Effector memory CD4-positive, alpha-beta T cell (primary cell): ENCODE measurements at regions not wholly inside any gene's neighbourhood (a gene's known extent, or its start where the extent isn't known, plus 50 kb on each side); places are given as distances from the start of the nearest gene placed in this dataset.
"Not testable (repeated sequence)": the region's sequence is repeated elsewhere in the genome, so short reads cannot be mapped to it uniquely, and the experiment has no call there.

ENCODE experiments used
- DNase-seq, 3 donors: peaks; one replicate each; pipeline ENCODE4 v3.0.0-alpha.2; 2020
- H3K27ac ChIP-seq: 2 replicates; pipeline ENCODE4 v1.7.0; 2013; ENCODE audit warnings: mild to moderate bottlenecking, low read length, moderate library complexity; ENCODE audit not compliant: insufficient read depth, poor library complexity, severe bottlenecking
- H3K27me3 ChIP-seq: replicated peaks from 2 replicates; pipeline ENCODE4 v1.7.0; 2013; ENCODE audit warnings: mild to moderate bottlenecking, low read length; ENCODE audit not compliant: insufficient read depth, control insufficient read depth, poor library complexity, severe bottlenecking
- H3K36me3 ChIP-seq: 2 replicates; pipeline ENCODE4 v1.7.0; 2013; ENCODE audit warnings: mild to moderate bottlenecking, low read length, moderate library complexity; ENCODE audit not compliant: control insufficient read depth, insufficient read depth
- H3K4me1 ChIP-seq: 2 replicates; pipeline ENCODE4 v1.7.0; 2013; ENCODE audit warnings: low read length, mild to moderate bottlenecking; ENCODE audit not compliant: control insufficient read depth, insufficient read depth, poor library complexity, severe bottlenecking
- H3K4me3 ChIP-seq: 2 replicates; pipeline ENCODE4 v1.7.0; 2013; ENCODE audit warnings: low read length, low read depth, mild to moderate bottlenecking; ENCODE audit not compliant: insufficient read depth, poor library complexity, severe bottlenecking
- H3K9me3 ChIP-seq: 2 replicates; pipeline ENCODE4 v1.7.0; 2013; ENCODE audit warnings: mild to moderate bottlenecking, low read length, moderate library complexity; ENCODE audit not compliant: control insufficient read depth

DNA sequence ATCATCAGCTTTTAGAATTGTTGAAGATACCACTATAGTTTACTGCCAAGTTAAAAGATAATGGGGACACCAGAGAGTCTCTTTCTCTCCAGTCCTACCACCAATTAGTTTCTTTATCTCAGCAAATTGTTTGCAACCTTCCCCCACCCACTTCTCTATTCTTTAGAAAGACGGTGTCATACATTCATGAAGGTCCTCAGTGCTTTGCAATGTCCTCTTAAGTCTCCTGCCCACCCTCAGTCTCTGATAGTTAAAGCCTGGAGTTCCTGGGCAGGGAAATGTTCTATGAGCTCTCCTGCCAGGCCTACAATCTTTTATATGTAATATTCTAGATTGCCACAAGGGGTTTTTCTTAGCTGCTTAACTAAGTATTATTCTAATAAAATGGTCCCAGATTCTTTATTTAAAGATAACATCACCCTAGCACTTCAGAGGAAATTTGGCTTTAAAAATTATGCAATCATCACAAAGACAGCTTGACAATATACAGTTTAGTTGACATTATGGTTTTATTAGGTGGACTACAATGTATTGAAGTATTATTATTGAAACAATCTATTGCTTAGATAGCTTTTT lies 509.2 kb downstream of the CSNK1G3 start:
- Histone ChIP-seq H3K27ac (no peak overlapping the region), H3K4me1 (no peaks in the 10 kb centered on the region), H3K27me3 (no peaks in the 10 kb centered on the region), H3K4me3 (no peak overlapping the region), H3K36me3 (no peaks in the 10 kb centered on the region), H3K9me3 (no peaks in the 10 kb centered on the region)
- DNase-seq, result no peak

DNA sequence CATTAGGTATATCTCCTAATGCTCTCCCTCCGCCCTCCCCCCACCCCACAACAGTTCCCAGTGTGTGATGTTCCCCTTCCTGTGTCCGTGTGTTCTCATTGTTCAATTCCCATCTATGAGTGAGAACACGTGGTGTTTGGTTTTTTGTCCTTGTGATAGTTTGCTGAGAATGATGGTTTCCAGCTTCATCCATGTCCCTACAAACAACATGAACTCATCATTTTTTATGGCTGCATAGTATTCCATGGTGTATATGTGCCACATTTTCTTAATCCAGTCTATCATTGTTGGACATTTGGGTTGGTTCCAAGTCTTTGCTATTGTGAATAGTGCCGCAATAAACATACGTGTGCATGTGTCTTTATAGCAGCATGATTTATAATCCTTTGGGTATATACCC lies 505.3 kb downstream of the CSNK1G3 start:
- H3K27me3 ChIP-seq, DNase-seq, H3K4me3 ChIP-seq, H3K4me1 ChIP-seq, H3K36me3 ChIP-seq, H3K9me3 ChIP-seq, H3K27ac ChIP-seq: not testable (repeated sequence)

DNA sequence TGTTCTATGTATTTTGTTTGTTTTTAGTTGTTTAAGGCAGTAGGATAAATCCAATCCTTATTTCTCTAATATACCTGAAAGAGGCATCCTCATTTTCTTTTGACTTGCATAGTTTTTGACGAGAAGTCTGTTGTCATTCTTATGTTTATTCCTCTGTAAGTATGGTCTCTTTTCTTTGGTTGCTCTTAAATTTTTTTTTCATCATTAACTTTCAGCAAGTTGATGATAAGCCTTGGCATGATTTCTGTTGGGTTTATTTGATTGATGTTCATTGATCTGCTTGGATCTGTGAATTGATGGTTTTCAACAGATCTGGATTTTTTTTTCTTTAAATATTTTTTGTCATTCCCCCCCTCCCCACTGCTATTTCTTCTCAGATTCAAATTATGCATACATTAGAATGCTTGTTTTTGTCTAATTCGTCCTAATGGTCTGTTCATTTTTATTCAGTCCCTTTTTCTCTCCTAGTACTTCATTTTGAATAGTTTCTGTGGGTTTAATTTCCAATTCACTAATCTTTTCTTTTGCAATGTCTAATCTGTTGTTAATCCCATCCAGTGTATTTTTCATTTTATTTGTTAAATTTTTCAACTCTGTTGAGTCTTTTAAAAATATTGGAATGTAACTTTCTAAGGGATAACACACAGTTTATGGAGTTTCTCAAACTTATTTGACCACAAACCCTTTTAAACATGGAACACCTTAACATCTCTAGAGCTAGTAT lies 495.9 kb downstream of the CSNK1G3 start:
- no peaks in the 10 kb centered on the region for H3K36me3 ChIP-seq
- no peaks in the 10 kb centered on the region for H3K9me3 ChIP-seq
- no peak overlapping the region for H3K4me3 ChIP-seq
- DNase-seq, result no peak
- H3K4me1 ChIP-seq, result no peaks in the 10 kb centered on the region
- no peaks in the 10 kb centered on the region for H3K27me3 ChIP-seq
- H3K27ac ChIP-seq, result no peak overlapping the region

DNA sequence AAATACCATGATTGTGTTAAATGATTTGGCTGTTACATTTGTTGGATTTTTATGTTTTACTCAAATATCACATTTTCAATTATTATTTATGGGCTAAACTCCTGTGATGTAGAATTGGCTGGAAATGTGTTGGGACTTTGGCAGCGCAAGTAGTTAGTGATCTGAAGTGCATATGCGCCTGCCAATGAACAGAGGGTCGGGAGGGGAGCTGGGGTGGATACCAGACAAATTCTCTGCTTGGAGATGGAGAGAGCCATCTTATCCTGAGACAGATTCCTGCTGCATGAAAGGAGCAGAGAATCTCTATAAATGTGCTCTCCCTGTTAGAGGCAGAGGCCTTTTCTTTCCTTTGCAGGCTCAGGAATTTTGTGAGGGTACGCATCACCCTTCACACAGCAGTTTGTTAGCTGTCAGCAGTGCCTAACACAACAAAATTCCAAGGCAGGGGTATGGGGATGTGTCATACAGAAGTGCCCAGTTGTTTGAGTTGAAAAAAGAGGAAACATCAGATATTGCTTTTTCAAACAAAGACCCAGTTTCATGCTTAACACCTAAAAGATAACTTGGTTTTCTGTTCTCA lies 489.1 kb downstream of the CSNK1G3 start:
- Histone ChIP-seq H3K27ac (no peak overlapping the region), H3K4me1 (no peaks in the 10 kb centered on the region), H3K36me3 (no peaks in the 10 kb centered on the region), H3K27me3 (no peaks in the 10 kb centered on the region), H3K9me3 (no peaks in the 10 kb centered on the region), H3K4me3 (no peak overlapping the region)
- DNase-seq, result no peak

DNA sequence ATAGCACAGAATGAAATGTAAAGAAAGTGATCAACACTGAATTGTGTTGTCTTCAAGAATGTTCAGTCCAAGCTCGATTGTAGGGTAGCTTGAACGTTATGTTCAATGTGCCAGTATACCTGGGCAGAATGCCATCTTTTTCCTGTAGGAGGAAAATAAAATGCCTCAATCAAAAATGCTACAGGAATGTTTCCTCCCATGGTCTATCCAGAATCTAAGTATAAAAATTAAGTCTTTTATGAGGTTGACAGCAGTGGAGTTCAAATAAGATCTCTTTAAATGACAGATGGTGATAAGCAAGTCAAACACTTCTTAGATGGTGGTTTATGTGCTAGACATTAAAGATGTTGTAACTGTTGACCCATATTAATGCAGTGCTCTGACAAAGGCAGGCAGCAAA lies 488.6 kb downstream of the CSNK1G3 start:
- Histone ChIP-seq H3K27me3 (no peaks in the 10 kb centered on the region), H3K4me1 (no peaks in the 10 kb centered on the region), H3K27ac (no peak overlapping the region), H3K9me3 (no peaks in the 10 kb centered on the region), H3K36me3 (no peaks in the 10 kb centered on the region), H3K4me3 (no peak overlapping the region)
- DNase-seq, result no peak

DNA sequence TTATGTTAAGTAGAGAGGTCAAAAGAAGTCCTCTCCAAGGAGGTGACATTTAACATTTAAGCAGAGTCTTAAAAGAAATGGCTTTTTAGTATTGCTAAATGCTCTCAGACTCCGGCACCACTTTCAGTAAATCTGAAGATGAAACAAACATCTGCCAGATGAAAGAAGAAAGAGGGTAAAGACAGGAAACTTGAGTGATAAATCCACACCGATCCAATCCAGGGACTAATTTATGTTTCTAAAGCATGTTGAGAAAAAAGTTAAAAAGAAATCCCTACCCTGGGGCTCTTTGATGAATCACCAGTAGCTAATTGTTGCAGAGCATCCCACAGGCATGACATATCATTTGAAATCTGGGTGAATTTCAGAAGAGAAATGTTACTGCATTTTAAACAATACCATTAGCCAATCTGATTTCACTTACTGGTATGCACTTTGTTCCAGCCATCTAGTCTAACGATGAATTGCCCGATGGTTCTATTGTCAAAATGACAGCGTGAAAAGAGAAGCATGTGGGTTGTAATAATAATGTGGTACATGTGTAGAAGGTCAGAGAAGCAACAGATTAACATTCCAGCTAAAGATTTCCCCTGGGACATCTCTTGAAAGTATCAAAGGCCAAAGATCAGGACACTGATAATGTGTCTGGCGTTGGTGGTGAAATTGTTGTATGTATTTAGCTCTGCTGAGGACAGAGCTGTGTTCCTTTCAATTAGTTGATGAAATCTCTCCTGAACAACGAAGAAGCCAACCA lies 485.7 kb downstream of the CSNK1G3 start:
- Histone ChIP-seq H3K9me3 (no peaks in the 10 kb centered on the region), H3K27me3 (no peaks in the 10 kb centered on the region), H3K27ac (no peak overlapping the region), H3K36me3 (no peaks in the 10 kb centered on the region), H3K4me3 (no peak overlapping the region), H3K4me1 (no peaks in the 10 kb centered on the region)
- DNase-seq, result no peak

DNA sequence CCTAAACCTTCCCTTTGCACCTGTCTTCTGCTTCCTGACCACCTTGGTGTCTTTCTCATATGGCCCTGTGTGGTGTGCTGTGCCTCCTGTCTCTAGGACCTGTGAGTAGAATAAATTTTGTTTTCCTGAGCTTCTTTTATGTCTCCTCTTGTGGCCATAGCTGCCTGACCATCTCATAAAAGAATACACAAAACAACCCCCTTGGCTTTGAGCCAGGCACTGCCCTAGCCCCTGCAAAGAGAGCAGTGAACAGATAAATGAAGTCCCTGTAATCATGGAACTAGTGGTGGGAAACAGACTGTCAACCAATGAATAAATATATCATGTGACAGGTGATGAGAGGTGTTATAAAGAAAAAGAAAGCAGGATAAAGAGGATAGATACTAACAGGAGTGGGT lies 485.1 kb downstream of the CSNK1G3 start:
- no peak for DNase-seq
- Histone ChIP-seq H3K4me1 (no peaks in the 10 kb centered on the region), H3K27me3 (no peaks in the 10 kb centered on the region), H3K9me3 (no peaks in the 10 kb centered on the region), H3K36me3 (no peaks in the 10 kb centered on the region), H3K27ac (no peak overlapping the region), H3K4me3 (no peak overlapping the region)

DNA sequence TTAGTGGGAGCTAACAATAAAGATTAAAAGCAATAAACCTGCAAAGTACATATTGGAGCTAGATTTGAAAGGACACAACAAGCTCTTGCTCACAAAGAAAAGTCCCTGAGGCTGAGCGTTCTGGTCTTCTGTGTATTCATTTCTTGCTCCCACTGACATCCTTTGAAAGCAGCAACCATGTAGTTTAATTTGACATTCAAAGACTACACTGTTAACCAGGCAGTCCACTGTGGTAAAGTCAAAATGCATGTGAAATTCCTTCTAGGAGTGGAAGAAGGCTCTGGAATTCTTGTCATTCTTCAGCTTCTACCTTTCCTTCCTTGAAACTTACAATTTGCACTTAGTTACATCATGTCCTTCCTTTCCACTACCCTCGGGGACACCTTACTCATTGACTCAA lies 480.7 kb downstream of the CSNK1G3 start:
- no peak for DNase-seq
- Histone ChIP-seq H3K9me3 (no peaks in the 10 kb centered on the region), H3K36me3 (no peaks in the 10 kb centered on the region)

DNA sequence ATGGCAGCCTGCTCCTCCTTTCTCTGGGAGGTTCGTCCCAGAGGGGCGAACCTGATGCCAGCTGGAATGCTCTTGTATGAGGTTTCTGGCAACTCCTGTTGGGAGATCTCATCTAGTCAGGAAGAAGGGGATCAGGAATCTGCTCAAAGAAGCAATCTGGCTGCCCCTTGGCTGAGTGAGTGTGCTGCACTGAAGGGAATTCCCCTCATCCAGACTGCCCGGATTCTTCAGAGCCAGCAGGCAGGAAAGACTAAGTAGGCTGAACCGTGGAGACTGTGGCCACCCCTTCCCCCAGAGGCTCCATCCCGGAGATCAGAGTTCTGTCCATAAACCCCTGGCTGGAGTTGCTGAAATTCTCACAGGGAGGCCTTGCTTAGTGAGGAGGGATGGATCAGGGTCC lies 476.0 kb downstream of the CSNK1G3 start:
- DNase-seq, result no peak
- Histone ChIP-seq H3K27me3 (no peaks in the 10 kb centered on the region), H3K36me3 (no peaks in the 10 kb centered on the region)

More for the DNA sequence above, 480.7 kb downstream of the CSNK1G3 start:
- Histone ChIP-seq H3K27ac (no peak overlapping the region), H3K27me3 (no peaks in the 10 kb centered on the region), H3K4me3 (no peak overlapping the region), H3K4me1 (no peaks in the 10 kb centered on the region)

More for the DNA sequence above, 476.0 kb downstream of the CSNK1G3 start:
- Histone ChIP-seq H3K27ac (no peak overlapping the region), H3K4me1 (no peaks in the 10 kb centered on the region), H3K4me3 (no peak overlapping the region), H3K9me3 (no peaks in the 10 kb centered on the region)
